Hematopoietic multipotent progenitor cell treated with erythropoietin and hydrocortisone succinate and interleukin-3 and kit ligand, for 4 days (in vitro differentiated cells): ENCODE measurements at regions not wholly inside any gene's neighbourhood (a gene's known extent, or its start where the extent isn't known, plus 50 kb on each side); places are given as distances from the start of the nearest gene placed in this dataset.

Experiments used
- DNase-seq: peaks from one replicate; pipeline ENCODE4 v3.0.0-alpha.2; 2015

DNA sequence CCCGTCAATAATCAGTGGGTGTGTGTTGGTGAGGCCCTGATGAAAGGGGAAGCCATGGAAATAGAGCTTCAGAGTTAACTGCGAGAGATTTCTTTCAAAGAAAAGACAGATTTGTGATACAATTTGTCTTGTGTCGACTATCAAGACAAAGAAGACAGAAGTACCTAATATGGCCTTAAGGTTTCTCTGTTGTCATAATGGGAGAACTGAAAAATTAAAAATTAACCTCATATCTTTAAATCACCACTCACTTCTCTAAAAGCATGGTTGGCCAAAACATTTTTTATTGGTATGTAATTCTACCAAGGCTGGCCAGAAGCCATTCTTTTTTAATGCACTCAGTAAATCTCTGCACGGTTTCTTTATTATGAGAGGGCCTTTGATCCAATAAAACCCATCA lies 282.9 kb upstream of the WWC1 start:
- no peak for DNase-seq

- DNase-seq = no peak
Observed at GRCh38 chr5:168011096-168011495, 280.3 kb upstream of the WWC1 start.

DNA sequence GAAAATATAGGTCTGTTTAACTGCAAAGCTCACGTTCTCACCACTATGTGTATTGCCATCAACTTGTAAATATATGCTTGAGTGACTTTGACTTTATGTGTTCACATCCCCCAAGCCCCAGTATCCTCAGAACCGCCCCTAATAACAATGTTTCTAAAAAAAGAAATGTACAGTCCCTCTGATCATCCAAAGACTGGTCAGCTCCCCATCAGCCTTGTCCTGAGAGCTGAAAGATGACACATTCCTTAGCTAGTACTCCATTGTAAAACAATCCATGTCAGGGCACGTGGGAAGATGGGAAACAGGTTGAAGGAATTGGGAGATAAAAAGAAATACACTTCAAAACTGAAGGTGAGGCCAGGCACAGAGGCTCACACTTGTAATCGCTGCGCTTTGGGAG lies 279.4 kb upstream of the WWC1 start:
- DNase-seq = no peak

GRCh38 chr5:168013546-168013945 lies 277.9 kb upstream of the WWC1 start:
- no peak for DNase-seq

DNA sequence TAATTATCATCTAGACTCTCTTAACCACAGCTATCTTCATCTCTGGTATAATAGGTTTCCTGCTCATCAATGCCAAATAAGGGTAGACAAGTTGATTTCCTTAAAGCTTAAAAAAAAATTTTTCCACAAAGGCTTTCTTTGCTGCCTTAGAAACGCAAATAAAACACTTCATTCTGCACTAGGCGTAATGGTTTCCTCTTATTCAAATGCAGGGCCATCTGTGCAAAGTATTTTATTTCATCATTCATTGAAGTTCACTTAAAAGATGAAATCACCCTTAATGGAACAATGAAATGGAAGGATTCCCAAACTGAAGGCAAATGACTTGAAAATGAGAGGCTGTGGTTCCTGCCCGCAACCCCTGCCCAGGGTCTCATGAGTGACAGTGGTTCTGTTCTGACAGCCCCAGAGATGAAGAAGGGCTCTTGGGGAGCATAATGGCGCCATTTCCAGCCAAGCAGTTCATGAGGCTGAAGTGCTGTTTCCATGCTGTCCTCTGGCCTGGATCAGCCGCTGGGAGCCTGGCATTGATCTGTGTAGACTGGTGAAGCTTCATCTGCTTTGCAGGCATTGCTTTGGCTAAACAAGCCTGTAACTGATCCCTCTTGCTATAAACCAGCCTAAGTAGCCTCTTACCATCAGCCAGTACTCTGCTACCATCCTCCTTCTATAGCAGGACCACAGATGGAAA lies 276.9 kb upstream of the WWC1 start:
- DNase-seq = no peak

GRCh38 chr5:168015506-168015905 lies 275.9 kb upstream of the WWC1 start:
- DNase-seq = no peak

DNA sequence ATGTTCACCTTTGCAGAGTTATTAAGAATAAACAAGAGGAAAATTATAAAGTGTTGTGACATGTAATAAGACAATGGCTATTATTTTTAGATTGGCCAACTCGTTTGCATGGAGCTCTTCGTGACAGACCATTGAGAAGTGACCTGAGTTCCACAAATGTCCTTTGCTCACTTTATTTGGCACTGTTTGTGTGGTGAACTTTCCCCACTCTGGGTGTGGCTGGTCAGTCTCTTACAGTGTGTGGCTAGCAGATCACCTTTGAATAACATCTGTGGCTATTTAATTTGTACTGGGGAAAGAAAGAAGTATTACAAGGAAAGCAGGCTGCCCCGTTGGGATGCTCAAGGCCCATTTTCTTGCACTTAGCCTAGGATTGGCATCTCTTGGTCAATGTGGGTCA lies 274.1 kb upstream of the WWC1 start:
- DNase-seq = no peak

- DNase-seq = no peak
Observed at GRCh38 chr5:168019143-168019542, 272.3 kb upstream of the WWC1 start.

GRCh38 chr5:168020542-168021294 lies 270.7 kb upstream of the WWC1 start:
- DNase-seq = peak; percentile 8

- DNase-seq = no peak
Observed at GRCh38 chr5:168022446-168023169, 268.8 kb upstream of the WWC1 start.

DNA sequence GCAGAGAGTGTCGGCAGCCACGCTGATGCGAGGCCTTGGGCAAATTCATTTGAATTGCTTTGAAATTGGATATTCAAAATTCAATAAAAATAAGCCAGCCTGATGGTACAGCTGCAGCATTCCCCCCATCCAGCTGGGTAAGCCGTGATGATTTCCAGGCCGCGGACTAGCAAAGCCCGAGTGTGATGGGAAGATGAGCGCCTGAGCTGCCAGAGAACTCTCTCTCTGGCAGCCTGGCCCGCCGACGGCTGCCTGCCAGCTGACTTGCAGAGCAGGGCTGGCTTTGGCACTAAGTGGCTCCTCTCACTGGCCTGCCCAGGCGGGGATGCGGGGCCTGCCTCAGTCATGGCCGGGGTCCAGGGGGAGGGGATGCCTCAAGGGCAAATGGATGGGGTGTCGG lies 268.3 kb upstream of the WWC1 start:
- no peak for DNase-seq

GRCh38 chr5:168024306-168024705 lies 267.1 kb upstream of the WWC1 start:
- DNase-seq = no peak

- DNase-seq = no peak
Observed at GRCh38 chr5:168027007-168027406, 264.4 kb upstream of the WWC1 start.

- DNase-seq = no peak
Observed at GRCh38 chr5:168030912-168031311, 260.5 kb upstream of the WWC1 start.

DNA sequence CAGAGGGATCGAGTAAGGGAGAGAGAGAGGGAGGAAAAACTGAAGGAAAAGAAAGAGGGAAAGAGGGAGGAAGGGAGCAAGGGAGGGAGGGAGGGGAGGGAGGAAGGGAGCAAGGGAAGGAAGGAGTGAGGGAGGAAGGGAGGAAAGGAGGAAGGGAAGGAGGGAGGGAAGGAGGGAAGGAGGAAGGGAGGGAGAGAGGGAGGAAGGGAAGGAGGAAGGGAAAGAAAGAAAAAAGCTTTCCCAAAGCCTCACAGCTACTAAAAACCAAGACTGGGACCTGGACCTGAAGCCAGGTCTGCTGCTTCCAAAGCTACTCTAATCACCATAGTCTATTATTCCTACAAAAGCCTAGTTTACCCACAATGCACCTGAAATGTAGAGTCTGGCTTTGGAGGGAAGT lies 259.8 kb upstream of the WWC1 start:
- no peak for DNase-seq

DNA sequence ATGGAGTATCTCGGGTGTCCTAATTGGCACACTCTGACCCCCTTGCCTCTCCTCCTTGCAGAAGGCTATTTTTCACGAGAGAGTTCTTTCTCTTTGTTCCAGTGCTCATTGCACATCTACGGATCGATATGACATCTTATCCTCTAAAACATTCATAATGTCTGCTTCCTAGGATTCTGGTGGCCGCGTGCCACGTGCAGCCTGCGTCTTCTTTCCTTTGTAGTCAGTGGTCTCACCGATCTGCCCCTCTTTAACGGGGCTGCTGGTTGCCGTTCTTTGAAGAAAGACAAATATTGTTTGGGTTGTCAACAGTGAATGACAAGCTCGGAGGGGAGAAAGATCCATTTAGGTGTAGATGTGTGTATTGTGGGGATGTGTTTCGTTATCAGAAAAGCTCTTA lies 252.4 kb upstream of the WWC1 start:
- no peak for DNase-seq

GRCh38 chr5:168039566-168040248 lies 251.7 kb upstream of the WWC1 start:
- no peak for DNase-seq

DNA sequence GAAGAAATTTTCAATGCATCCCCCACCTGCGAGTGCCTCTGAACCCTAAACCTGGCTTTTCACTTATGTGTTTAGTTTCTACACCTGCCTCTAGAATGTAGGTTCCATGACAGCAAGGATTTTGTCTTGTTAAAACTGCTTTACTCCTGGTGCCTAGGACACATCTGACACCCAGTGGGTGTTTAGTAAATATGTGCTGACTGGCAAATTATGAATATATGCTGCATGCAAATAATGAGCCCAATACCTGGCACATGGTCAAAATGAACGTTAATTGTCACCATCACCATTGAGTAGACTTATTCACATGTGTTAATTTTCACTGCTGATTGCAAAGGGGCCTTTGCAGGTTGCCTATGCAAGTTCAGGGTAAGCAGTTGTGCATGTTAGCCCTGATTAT lies 249.9 kb upstream of the WWC1 start:
- DNase-seq = no peak

DNA sequence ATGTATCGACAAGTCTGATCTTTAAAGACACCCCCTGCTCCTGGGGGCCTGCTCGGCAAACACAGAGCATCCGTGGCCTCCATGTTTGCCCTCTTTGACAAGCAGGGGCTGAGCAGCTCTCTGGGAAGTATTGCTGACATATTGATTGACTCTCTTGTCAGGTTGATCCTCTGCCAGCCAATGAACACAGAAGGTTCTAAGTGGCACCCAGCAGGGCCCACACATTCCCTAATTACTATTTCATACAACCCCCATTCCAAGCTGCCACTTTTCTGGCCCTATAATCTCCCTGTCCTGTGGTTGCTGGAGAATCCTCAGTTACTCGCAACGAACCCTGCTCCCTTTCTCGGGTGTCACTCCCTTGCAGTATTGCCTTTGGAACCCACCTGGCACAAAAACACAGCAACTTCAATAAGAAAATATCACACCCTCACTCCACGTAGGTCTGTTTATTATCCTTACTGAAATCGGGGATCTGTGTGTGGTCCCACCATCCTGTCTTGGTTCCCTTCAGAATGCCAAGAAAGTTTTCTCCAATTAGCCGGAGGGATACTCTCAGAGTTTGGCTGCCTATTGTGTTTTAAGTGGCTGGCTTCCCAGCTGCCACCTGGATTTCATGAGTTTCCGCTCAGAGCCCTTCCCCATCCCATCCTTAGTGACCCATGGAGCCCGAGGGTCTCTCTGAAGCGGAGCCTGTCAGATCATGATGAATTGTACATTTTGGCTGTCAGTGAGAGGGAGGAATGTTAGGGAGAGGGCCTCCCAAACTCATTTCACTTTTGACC lies 249.0 kb upstream of the WWC1 start:
- DNase-seq = no peak

- DNase-seq = no peak
Observed at GRCh38 chr5:168046163-168046562, 245.3 kb upstream of the WWC1 start.

DNA sequence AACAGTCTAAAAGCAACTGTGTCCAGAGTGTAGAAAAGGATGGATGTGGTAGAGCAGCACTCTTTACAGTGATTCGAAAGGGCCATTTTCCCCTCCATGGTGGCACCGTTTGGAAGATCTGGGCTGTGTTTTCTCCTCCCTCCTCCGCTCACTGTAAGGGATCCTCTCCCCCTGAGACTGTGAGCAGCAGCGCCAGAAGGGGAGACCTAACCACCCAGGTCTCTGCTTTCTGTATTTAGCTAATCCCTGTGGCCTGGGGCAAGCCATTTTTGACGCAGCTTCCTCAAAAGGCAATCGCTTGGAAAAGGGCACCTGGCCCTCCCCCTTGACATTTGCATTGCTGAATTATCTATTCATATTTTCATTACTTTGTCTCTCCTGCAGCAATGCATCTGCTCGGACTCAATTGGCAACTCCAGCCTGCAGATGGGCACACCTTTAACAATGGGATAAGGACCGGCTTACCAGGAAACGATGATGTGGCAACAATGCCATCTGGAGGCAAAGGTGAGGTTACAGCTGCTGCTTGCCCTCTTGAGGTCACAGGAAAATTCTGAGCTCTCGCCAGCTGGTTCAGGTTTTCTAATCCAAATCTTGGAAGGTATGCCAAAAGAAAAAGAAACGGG lies 244.3 kb upstream of the WWC1 start:
- DNase-seq = peak; percentile 48

DNA sequence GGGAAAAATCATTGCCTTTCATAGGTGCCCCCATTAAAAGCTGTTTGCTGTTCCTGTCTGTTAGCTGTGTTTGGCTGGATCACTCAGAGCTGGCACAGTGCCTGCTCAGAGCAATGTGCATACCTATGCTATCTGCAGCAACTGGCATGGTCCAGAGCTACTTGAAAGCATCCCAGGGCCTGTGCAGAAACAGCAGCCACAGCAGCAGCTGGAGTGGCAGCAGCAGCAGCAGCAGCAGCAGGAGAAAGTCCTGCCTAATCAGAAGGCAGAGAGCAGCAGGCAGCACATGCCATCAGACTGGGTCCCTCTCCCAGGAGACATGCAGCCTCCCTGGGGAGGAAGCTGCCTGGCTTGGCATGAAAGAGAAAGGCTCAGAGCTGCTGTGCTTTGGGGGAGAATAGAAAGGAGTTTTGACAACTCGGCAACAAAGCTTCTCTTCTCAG lies 243.8 kb upstream of the WWC1 start:
- no peak for DNase-seq
